ENCODE measurements at regions not wholly inside any gene's neighbourhood (a gene's known extent, or its start where the extent isn't known, plus 50 kb on each side); places are given as distances from the start of the nearest gene placed in this dataset.
"Not testable (repeated sequence)": the region's sequence is repeated elsewhere in the genome, so short reads cannot be mapped to it uniquely, and the experiment has no call there.

DNA sequence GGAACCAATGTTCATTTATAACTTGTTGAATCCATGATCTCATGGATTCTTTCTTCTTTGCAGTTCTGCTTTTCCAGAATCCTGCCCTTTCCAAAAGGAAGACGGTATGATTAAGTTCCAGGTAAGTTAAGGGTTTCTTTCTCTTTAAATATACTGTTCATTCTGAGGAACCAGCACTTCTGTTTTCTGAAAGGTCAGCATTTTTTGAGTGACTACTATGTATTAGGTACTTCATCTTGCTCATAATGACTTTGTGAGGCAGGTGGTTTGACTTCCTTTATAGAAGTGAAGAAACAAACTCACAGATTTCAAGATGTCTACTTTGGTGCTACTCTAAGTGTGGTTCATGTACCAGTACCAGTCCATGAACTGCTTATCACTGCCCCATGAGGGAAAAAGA, 107.4 kb upstream of the GPR39 start:
- not testable (repeated sequence) for TF ChIP-seq REST (IDR thresholded peaks at IDR 0.05; ENCODE audit: insufficient replicate concordance, low read depth); CTCF (IDR thresholded peaks at IDR 0.05; ENCODE audit: insufficient read depth, low read length); POLR2AphosphoS5 (IDR thresholded peaks at IDR 0.05; ENCODE audit: low read depth)

Measured in HL-60 (cell line).